TTC549 (cell line): ENCODE measurements at regions not wholly inside any gene's neighbourhood (a gene's known extent, or its start where the extent isn't known, plus 50 kb on each side); places are given as distances from the start of the nearest gene placed in this dataset.
"Not testable (repeated sequence)": the region's sequence is repeated elsewhere in the genome, so short reads cannot be mapped to it uniquely, and the experiment has no call there.

Source experiments
- FAIRE-seq: peaks from 2 replicates; lab custom pipeline; 2012; peaks lifted over from hg19 to GRCh38; lab: Jason Lieb, UNC

GRCh38 chr5:167852515-167852914 lies 438.9 kb upstream of the WWC1 start:
- FAIRE-seq: no peak

DNA sequence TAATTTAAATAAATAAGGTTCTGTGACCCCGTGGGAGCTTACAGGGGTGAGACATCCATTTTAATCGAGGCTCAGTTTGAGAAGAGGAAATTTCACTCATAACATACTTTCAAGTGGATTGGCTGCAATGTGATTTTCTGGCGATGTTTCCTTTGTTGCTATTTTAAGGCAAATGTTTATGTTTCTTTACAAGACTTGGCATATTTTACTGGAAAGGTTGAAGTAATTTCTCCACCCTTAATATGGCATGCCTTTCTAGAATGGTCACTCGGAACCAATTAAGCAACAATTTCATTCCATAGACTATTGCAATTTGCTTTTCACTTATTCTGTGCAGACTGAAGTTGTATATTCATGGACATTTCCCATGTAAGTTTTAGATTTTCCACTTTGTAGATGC lies 438.0 kb upstream of the WWC1 start:
- no peak for FAIRE-seq

DNA sequence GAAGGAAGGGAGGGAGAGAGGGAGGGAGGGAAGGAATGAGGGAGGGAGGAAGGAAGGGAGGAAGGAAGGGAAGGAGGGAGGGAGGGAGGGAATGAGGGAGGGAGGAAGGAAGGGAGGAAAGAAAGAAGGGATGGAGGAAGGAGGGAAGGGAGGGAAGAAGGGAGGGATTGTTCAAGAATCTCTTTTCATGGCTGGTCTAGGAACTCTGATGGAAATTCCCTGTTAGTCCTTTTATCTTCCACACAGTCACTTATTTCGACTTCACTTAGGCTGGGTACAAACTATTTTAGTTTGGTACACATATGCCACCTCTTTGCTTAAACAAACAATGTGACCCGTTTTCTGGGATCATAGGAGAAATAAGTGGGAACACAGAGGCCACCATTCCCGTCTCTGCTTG lies 435.6 kb upstream of the WWC1 start:
- no peak for FAIRE-seq

DNA sequence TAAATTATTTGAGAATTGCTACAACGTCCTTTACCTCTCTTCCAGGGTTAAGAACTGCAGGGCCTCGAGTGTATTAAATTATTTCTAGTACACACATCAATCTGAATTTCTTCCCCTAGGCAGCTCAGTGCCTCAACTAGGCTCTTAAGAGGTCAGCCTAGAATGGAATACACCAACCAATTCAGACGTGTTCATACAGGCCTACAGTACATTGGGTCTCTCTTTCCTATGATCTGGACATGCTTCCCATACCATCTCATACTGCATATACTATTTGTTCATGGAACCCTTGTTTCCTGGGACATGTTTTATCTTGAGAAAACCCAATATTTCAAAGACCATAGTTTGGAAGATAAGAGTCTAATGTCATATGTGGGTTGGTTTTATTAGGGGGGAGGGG lies 434.1 kb upstream of the WWC1 start:
- FAIRE-seq: no peak

DNA sequence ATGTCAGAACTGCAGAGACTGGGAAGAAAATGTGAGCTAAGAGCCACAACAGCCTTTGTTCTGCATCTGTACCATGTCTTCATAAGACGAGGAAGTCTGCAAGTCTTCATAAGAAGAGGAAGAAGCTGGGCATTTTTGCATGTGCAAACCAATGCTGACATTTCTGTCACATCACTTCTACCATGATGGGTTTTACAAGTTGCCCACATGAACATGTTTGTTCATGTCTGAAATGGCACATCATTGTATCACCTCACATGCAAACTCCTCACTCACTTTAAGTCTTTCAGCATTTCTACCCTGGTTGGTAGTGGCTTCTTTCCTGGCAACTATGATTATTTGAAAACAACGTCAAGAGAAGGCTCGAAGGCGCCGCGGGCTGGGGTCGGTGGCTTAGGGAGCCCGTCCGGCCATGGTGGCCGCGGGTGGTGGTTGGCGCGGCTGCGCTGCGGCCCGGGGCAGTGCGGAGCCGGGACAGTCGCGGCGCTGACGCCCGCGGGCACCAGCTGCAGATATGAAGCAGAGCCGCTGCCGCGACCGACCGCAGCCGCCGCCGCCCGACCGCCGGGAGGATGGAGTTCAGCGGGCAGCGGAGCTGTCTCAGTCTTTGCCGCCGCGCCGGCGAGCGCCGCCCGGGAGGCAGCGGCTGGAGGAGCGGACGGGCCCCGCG lies 433.1 kb upstream of the WWC1 start:
- not testable (repeated sequence) for FAIRE-seq

- no peak for FAIRE-seq
Measured at GRCh38 chr5:167861129-167861927, 430.1 kb upstream of the WWC1 start.

- FAIRE-seq: no peak
Measured at GRCh38 chr5:167861928-167862426, 429.5 kb upstream of the WWC1 start.

GRCh38 chr5:167863883-167864282 lies 427.6 kb upstream of the WWC1 start:
- FAIRE-seq: no peak

DNA sequence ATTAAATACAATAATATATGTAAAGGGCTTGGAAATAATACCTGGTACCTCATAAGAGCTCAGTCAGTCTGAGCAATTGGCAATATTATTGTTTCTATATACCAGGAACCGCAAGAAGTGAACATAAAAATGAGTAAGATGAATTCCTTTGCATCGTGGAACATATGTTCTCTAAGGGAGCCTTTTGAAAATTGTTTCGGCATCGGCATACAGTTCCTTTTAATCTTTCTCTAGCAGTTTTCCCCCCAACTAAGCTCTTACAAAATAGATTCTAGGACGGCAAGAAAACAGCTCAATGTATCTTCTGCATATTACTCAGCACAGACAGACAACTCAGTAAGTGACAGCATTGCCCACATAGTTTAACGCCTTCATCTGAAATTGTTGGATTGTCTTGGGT lies 426.6 kb upstream of the WWC1 start:
- FAIRE-seq: no peak

GRCh38 chr5:167866797-167867196 lies 424.6 kb upstream of the WWC1 start:
- no peak for FAIRE-seq

DNA sequence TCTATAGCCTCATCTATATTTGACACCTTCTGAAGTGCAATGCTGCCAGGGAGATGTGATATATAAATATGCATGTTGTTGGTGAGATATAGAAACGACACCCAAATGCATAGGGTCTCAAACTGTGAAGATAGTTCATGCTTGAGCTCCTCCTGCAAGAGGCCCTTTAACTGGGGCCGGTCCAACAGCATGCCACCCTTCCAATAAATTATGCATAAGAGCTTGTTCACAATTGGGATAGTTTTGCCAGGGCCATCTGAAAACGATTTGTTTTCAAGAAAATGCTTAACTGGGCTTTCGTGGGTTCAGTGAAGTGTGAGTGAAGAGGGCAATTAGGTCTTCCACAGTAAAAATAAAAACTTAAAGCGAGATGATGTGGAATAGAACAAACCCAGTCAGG lies 424.2 kb upstream of the WWC1 start:
- no peak for FAIRE-seq

GRCh38 chr5:167869125-167869524 lies 422.3 kb upstream of the WWC1 start:
- FAIRE-seq: no peak

DNA sequence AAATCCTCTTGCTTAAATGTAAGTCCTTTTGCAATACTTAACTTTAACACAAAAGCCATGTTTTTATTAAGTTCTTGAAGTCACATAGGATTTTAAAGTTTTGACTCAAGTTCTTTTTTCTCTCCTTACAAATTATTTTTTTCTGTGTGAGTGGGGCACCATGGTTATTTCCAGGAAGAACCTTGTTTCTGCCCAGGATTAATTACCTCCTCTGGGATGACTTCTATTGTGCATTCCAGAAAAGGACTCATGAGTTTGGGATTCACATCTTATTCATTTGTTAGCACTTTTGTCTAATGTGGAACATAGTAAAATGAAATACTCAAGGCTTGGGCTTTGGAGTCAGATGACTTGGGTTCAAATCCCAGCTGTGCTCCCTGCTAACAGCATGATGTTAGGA lies 421.4 kb upstream of the WWC1 start:
- FAIRE-seq: no peak

- no peak for FAIRE-seq
Measured at GRCh38 chr5:167871091-167871490, 420.4 kb upstream of the WWC1 start.

DNA sequence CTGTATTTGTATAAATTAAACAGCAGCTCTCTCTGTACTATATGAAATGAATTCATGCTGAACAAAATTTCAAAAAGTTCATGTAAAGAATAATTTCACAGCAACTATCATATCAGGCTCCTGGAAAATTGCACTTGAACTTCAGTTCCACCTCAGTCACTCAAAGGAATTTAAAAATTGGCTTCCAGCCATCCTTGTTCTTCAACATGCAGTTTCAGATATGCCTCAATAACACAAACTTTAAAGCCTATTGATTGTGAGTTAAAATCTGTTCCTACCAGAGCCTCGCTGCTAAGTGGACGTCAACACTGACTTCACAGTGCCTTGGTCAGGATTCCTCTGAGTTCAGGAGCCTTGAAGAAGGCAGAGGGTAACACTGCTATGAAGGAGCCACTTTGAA lies 418.7 kb upstream of the WWC1 start:
- no peak for FAIRE-seq

DNA sequence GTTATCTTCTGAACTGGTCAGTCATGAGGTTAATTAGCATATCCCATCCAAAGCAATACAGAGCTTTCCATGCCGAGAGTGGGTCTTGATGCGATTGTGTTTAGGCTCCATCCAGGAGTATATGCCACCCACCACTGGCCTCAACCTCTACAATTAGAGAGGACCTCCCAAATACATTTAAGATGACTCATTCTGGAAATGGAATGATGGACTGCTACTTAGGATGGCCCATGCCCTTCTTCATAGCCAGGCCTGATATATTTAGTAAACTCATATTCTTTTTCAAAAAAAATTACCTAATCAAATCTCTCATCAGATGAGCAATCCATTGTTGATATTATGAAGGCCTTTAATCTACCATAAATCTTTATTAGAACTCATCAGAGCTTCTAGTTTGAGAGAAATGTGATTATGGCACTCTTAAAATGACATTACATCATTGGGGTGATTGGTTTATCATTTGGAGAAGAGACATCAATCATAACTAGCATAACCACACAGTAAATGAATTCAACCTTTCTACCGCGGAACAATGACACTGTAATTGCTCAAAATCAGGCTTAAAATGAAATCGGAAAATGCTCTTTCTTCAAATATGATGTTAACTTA lies 414.2 kb upstream of the WWC1 start:
- FAIRE-seq: no peak

- no peak for FAIRE-seq
Measured at GRCh38 chr5:167877924-167878323, 413.5 kb upstream of the WWC1 start.

DNA sequence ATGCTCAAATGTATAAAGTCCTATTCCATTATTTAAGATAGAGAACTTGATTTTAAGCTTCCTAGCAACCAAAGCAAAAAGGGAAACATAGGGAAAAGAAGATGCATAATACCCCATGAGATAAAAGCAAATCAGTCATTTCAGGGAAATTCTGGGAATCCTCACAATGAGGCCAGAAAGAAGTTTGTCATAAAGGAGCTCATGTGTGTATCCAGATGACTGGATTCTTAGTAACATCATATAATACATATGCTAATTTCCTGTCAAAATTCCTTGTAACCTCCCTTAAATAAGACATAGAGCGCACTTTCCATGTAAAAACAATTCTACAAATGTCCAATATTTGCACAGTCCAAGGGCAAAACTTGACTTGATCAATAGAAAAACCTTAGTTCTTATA lies 411.0 kb upstream of the WWC1 start:
- no peak for FAIRE-seq

DNA sequence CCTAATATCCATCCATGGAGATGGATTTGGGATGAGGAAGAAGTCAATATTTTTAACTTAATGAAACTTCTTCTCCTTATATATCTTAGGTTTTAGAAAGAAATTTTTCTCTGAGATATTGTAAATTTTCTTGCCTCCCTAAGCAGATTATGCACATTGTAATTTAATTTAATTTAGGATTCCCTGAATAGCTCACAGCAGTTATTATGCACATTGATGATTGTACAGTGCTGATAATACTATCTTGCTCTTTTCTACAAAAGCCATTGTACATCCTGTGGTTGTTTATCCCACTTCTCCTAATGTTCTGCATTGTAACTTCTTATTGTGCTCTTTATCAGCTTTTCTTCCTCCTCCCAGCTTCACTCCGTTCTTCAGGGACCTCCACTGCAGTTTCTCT lies 410.4 kb upstream of the WWC1 start:
- no peak for FAIRE-seq

GRCh38 chr5:167886196-167886595 lies 405.2 kb upstream of the WWC1 start:
- FAIRE-seq: no peak

DNA sequence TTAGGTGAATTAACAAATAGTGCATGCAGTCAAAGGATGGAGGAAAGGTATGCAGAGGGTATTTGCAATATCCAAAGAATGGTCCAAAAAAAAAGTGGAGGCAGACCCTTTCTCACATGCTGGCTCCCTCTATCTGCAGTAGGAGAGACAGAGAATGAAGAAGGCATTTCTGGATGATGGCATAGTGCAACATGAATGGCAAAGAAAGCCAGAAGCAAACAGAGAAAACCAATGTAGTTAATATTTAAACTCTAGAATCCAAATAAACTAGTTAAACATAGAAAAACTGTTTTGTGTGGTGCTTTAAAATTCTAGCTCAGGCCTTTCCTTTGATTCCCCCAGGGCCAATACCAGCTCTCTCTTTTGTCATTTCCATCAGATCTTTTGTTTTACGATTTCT lies 403.1 kb upstream of the WWC1 start:
- FAIRE-seq: no peak

GRCh38 chr5:167889276-167889675 lies 402.2 kb upstream of the WWC1 start:
- no peak for FAIRE-seq

GRCh38 chr5:167892352-167893115 lies 398.9 kb upstream of the WWC1 start:
- FAIRE-seq: no peak
